ENCODE measurements at regions not wholly inside any gene's neighbourhood (a gene's known extent, or its start where the extent isn't known, plus 50 kb on each side); places are given as distances from the start of the nearest gene placed in this dataset.
A peak's percentile ranks its signal among the peaks of the same experiment; 100 is the strongest.

DNA sequence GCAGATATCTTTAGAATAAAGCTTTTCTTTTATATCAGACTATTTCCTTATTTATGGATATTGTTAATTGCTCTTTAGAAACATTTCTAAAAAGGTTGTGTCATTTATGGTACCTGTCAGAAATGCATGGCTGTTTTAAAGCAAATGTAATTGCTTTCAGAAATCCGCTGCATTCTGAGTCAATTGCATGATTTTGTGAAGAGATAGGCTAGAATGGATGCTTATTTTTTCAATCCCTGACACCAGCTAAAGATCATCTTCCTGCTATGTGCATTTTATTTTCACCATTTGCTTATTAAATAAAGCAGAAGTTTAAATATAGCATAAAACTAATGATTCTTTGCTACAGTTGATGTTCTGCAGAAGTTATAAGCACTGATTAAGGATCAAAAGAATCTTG is 170.2 kb upstream of the C9orf72 start:
- no peak overlapping the region for H3K4me2 ChIP-seq
- no peaks in the 10 kb centered on the region for H4K20me1 ChIP-seq (ENCODE audit: low read depth)
- no peaks in the 10 kb centered on the region for H3F3A ChIP-seq (ENCODE audit: low read depth)
- no peaks in the 10 kb centered on the region for H3K27me3 ChIP-seq
- no peak overlapping the region for H3K9ac ChIP-seq
- peaks cover 2% of the 10 kb centered on the region for H3K27me3 Mint-ChIP-seq (ENCODE audit: insufficient read depth, low read depth)
- TF ChIP-seq, protein P1, sequence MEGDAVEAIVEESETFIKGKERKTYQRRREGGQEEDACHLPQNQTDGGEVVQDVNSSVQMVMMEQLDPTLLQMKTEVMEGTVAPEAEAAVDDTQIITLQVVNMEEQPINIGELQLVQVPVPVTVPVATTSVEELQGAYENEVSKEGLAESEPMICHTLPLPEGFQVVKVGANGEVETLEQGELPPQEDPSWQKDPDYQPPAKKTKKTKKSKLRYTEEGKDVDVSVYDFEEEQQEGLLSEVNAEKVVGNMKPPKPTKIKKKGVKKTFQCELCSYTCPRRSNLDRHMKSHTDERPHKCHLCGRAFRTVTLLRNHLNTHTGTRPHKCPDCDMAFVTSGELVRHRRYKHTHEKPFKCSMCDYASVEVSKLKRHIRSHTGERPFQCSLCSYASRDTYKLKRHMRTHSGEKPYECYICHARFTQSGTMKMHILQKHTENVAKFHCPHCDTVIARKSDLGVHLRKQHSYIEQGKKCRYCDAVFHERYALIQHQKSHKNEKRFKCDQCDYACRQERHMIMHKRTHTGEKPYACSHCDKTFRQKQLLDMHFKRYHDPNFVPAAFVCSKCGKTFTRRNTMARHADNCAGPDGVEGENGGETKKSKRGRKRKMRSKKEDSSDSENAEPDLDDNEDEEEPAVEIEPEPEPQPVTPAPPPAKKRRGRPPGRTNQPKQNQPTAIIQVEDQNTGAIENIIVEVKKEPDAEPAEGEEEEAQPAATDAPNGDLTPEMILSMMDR (IDR thresholded peaks at IDR 0.05), result no peak
- TF ChIP-seq EZH2 (IDR thresholded peaks at IDR 0.05) (no peak), EZH2phosphoT487 (IDR thresholded peaks at IDR 0.05) (no peak)
- no peaks in the 10 kb centered on the region for H3K4me1 ChIP-seq
- H3K9me3 ChIP-seq (ENCODE audit: low read depth), result no peaks in the 10 kb centered on the region
- DNase-seq (ENCODE audit: low spot score), result no peak
- H2AFZ ChIP-seq (replicated peaks), result no peak overlapping the region
- H3K9me3 Mint-ChIP-seq, result peaks cover 19% of the 10 kb centered on the region
- no peaks in the 10 kb centered on the region for H3K79me2 ChIP-seq (ENCODE audit: low read depth)
- H3K27ac Mint-ChIP-seq, result no peak overlapping the region
- H3K4me1 Mint-ChIP-seq, result peaks cover 2% of the 10 kb centered on the region
- no peak overlapping the region for H3K4me3 ChIP-seq
- H3K4me3 Mint-ChIP-seq, result no peak overlapping the region
- H3K36me3 ChIP-seq, result no peaks in the 10 kb centered on the region
- H3K27ac ChIP-seq, result no peak overlapping the region
- H3K36me3 Mint-ChIP-seq, result peaks cover 5% of the 10 kb centered on the region

GRCh38 chr9:27747450-27747849 is 174.2 kb upstream of the C9orf72 start:
- Histone ChIP-seq H3F3A (ENCODE audit: low read depth) (no peaks in the 10 kb centered on the region), H4K20me1 (ENCODE audit: low read depth) (no peaks in the 10 kb centered on the region), H3K4me2 (no peak overlapping the region), H3K27ac (no peak overlapping the region), H3K27me3 (peaks cover 35% of the 10 kb centered on the region), H2AFZ (replicated peaks) (no peak overlapping the region), H3K4me3 (no peak overlapping the region), H3K9me3 (ENCODE audit: low read depth) (no peaks in the 10 kb centered on the region), H3K4me1 (no peaks in the 10 kb centered on the region), H3K36me3 (no peaks in the 10 kb centered on the region), H3K79me2 (ENCODE audit: low read depth) (no peaks in the 10 kb centered on the region), H3K9ac (no peak overlapping the region)
- no peak for DNase-seq (ENCODE audit: low spot score)
- no peak overlapping the region for H3K27ac Mint-ChIP-seq
- H3K9me3 Mint-ChIP-seq, result no peaks in the 10 kb centered on the region
- peaks cover 11% of the 10 kb centered on the region for H3K4me1 Mint-ChIP-seq
- TF ChIP-seq EZH2 (IDR thresholded peaks at IDR 0.05) (no peak), EZH2phosphoT487 (IDR thresholded peaks at IDR 0.05) (no peak)
- TF ChIP-seq, protein P1 (IDR thresholded peaks at IDR 0.05), result no peak
- H3K36me3 Mint-ChIP-seq, result no peaks in the 10 kb centered on the region
- H3K4me3 Mint-ChIP-seq, result no peak overlapping the region
- H3K27me3 Mint-ChIP-seq (ENCODE audit: insufficient read depth, low read depth), result no peaks in the 10 kb centered on the region

DNA sequence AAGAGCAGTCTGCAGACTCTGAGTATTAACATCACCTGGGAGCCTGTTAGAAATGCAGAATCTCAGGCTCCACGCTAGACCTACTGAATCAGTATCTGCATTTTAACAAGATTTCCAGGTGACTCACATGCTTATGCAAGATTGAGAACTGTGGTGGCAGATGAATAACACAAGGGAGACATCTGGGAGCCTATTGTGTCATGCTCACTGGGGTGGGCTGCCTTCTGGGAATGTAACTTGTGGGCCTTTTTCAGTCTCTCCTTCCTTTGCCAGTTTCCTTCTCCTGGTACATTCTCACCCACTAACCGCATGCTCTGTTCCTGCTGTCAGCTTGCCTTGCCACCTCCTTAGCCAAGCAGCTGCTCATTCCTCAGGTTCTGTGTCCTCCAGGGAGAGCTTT is 176.6 kb upstream of the C9orf72 start:
- peaks cover 38% of the 10 kb centered on the region for H3K27me3 ChIP-seq
- no peaks in the 10 kb centered on the region for H3F3A ChIP-seq (ENCODE audit: low read depth)
- no peak overlapping the region for H3K4me2 ChIP-seq
- peaks cover 5% of the 10 kb centered on the region for H3K9me3 Mint-ChIP-seq
- no peaks in the 10 kb centered on the region for H3K9me3 ChIP-seq (ENCODE audit: low read depth)
- H3K27ac Mint-ChIP-seq, result no peak overlapping the region
- H3K27ac ChIP-seq, result no peak overlapping the region
- no peaks in the 10 kb centered on the region for H3K79me2 ChIP-seq (ENCODE audit: low read depth)
- H3K4me3 Mint-ChIP-seq, result no peak overlapping the region
- no peak overlapping the region for H3K9ac ChIP-seq
- no peaks in the 10 kb centered on the region for H3K36me3 Mint-ChIP-seq
- DNase-seq (ENCODE audit: low spot score), result no peak
- H3K4me3 ChIP-seq, result no peak overlapping the region
- no peak for TF ChIP-seq EZH2 (IDR thresholded peaks at IDR 0.05)
- H3K4me1 ChIP-seq, result no peaks in the 10 kb centered on the region
- H2AFZ ChIP-seq (replicated peaks), result no peak overlapping the region
- H4K20me1 ChIP-seq (ENCODE audit: low read depth), result no peaks in the 10 kb centered on the region
- no peaks in the 10 kb centered on the region for H3K36me3 ChIP-seq
- peaks cover 11% of the 10 kb centered on the region for H3K4me1 Mint-ChIP-seq
- H3K27me3 Mint-ChIP-seq (ENCODE audit: insufficient read depth, low read depth), result no peaks in the 10 kb centered on the region

DNA sequence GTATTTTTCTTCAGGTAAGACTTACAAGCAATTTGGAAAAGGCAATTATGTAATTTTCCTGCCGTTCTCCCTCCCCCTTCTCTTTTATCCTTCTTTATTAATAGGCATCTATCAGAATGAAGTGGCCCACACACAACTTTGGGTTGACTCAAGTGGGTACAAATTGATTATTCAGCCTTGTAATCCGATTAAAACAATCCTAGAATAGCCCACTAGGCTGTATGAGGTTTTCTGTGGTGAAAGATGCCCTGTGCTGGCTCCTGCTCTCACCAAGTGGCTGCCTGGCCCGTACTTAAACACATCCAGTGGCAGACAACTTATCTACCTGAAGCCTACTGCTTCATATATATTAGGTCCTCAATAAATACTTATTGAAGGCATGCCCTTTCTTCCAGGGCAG is 177.3 kb upstream of the C9orf72 start:
- TF ChIP-seq EZH2 (IDR thresholded peaks at IDR 0.05) (no peak), EZH2phosphoT487 (IDR thresholded peaks at IDR 0.05) (no peak)
- TF ChIP-seq, protein P1 (IDR thresholded peaks at IDR 0.05), result no peak
- H3K9me3 ChIP-seq (ENCODE audit: low read depth), result no peaks in the 10 kb centered on the region
- no peak overlapping the region for H3K4me2 ChIP-seq
- H3F3A ChIP-seq (ENCODE audit: low read depth), result no peaks in the 10 kb centered on the region
- H3K9me3 Mint-ChIP-seq, result peaks cover 8% of the 10 kb centered on the region
- H3K27me3 ChIP-seq, result peaks cover 38% of the 10 kb centered on the region
- no peak overlapping the region for H3K4me3 Mint-ChIP-seq
- H2AFZ ChIP-seq (replicated peaks), result no peak overlapping the region
- H3K27ac Mint-ChIP-seq, result no peak overlapping the region
- no peaks in the 10 kb centered on the region for H3K36me3 Mint-ChIP-seq
- H4K20me1 ChIP-seq (ENCODE audit: low read depth), result no peaks in the 10 kb centered on the region
- no peak overlapping the region for H3K4me3 ChIP-seq
- no peaks in the 10 kb centered on the region for H3K79me2 ChIP-seq (ENCODE audit: low read depth)
- DNase-seq (ENCODE audit: low spot score), result peak; percentile 12
- H3K4me1 ChIP-seq, result no peaks in the 10 kb centered on the region
- peaks cover 11% of the 10 kb centered on the region for H3K4me1 Mint-ChIP-seq
- no peaks in the 10 kb centered on the region for H3K27me3 Mint-ChIP-seq (ENCODE audit: insufficient read depth, low read depth)
- no peak overlapping the region for H3K27ac ChIP-seq
- H3K9ac ChIP-seq, result no peak overlapping the region
- H3K36me3 ChIP-seq, result no peaks in the 10 kb centered on the region

Data from neural progenitor cell (in vitro differentiated cells).